MM.1S (cell line): ENCODE measurements at regions not wholly inside any gene's neighbourhood (a gene's known extent, or its start where the extent isn't known, plus 50 kb on each side); places are given as distances from the start of the nearest gene placed in this dataset.

ENCODE experiments used
- CTCF ChIP-seq: fragments of 300-600 bp; sonication (generic); IDR thresholded peaks from 2 replicates; pipeline ENCODE4 v1.5.1; 2016; ENCODE audit warnings: antibody characterized with exemption, low read length, mixed read lengths
- EZH2 ChIP-seq: fragments of 300-600 bp; sonication (generic); optimal IDR thresholded peaks from 2 replicates; pipeline ENCODE3; 2017; ENCODE audit warnings: low read depth, mild to moderate bottlenecking, antibody characterized with exemption, low read length, mixed read lengths

GRCh38 chr13:22134261-22134660 is 463.4 kb downstream of the FGF9 start:
- TF ChIP-seq CTCF (no peak), EZH2 (no peak)
